ENCODE measurements at regions not wholly inside any gene's neighbourhood (a gene's known extent, or its start where the extent isn't known, plus 50 kb on each side); places are given as distances from the start of the nearest gene placed in this dataset.
A peak's percentile ranks its signal among the peaks of the same experiment; 100 is the strongest.
"Not testable (repeated sequence)": the region's sequence is repeated elsewhere in the genome, so short reads cannot be mapped to it uniquely, and the experiment has no call there.

- DNase-seq = no peak
Observed at GRCh38 chr2:146741260-146741659, 1103.6 kb upstream of the ACVR2A start.

- no peak for DNase-seq
Observed at GRCh38 chr2:146734821-146735190, 1110.0 kb upstream of the ACVR2A start.

- DNase-seq = peak; percentile 24
Observed at GRCh38 chr2:146734042-146734820, 1110.6 kb upstream of the ACVR2A start.

GRCh38 chr2:146730882-146731281, 1113.9 kb upstream of the ACVR2A start:
- DNase-seq = no peak

GRCh38 chr2:146721486-146721885, 1123.3 kb upstream of the ACVR2A start:
- DNase-seq = no peak

GRCh38 chr2:146720170-146720569, 1124.7 kb upstream of the ACVR2A start:
- no peak for DNase-seq

GRCh38 chr2:146716591-146716990, 1128.2 kb upstream of the ACVR2A start:
- DNase-seq = no peak

- DNase-seq = no peak
Observed at GRCh38 chr2:146709004-146709403, 1135.8 kb upstream of the ACVR2A start.

GRCh38 chr2:146701183-146701582, 1143.6 kb upstream of the ACVR2A start:
- DNase-seq = no peak

GRCh38 chr2:146697307-146697706, 1147.5 kb upstream of the ACVR2A start:
- DNase-seq = no peak

GRCh38 chr2:146696787-146697186, 1148.0 kb upstream of the ACVR2A start:
- DNase-seq = not testable (repeated sequence)

GRCh38 chr2:146681991-146682390, 1162.8 kb upstream of the ACVR2A start:
- DNase-seq = no peak

GRCh38 chr2:146678516-146678915, 1166.3 kb upstream of the ACVR2A start:
- peak; percentile 44 for DNase-seq

- no peak for DNase-seq
Observed at GRCh38 chr2:146677280-146677679, 1167.5 kb upstream of the ACVR2A start.

GRCh38 chr2:146669735-146670134, 1175.1 kb upstream of the ACVR2A start:
- DNase-seq = no peak

GRCh38 chr2:146666340-146666739, 1178.5 kb upstream of the ACVR2A start:
- no peak for DNase-seq

GRCh38 chr2:146665800-146666199, 1179.0 kb upstream of the ACVR2A start:
- no peak for DNase-seq

GRCh38 chr2:146661473-146662096, 1183.2 kb upstream of the ACVR2A start:
- peak; percentile 7 for DNase-seq

- no peak for DNase-seq
Observed at GRCh38 chr2:146659976-146660375, 1184.9 kb upstream of the ACVR2A start.

GRCh38 chr2:146652311-146652710, 1192.5 kb upstream of the ACVR2A start:
- DNase-seq = no peak

GRCh38 chr2:146651361-146651760, 1193.5 kb upstream of the ACVR2A start:
- no peak for DNase-seq

- DNase-seq = peak; percentile 0
Observed at GRCh38 chr2:146642066-146642465, 1202.8 kb upstream of the ACVR2A start.

- no peak for DNase-seq
Observed at GRCh38 chr2:146634230-146635097, 1210.4 kb upstream of the ACVR2A start.

GRCh38 chr2:146633159-146633558, 1211.7 kb upstream of the ACVR2A start:
- DNase-seq = no peak

Measured in NCI-H146 (cell line).